ENCODE measurements at regions not wholly inside any gene's neighbourhood (a gene's known extent, or its start where the extent isn't known, plus 50 kb on each side); places are given as distances from the start of the nearest gene placed in this dataset.
"Not testable (repeated sequence)": the region's sequence is repeated elsewhere in the genome, so short reads cannot be mapped to it uniquely, and the experiment has no call there.

GRCh38 chr7:17020250-17020649, 138.5 kb upstream of the AGR3 start:
- DNase-seq = no peak

GRCh38 chr7:17021205-17021604, 139.4 kb upstream of the AGR3 start:
- no peak for DNase-seq

GRCh38 chr7:17022920-17023319, 141.1 kb upstream of the AGR3 start:
- DNase-seq = no peak

GRCh38 chr7:17026269-17026668, 144.5 kb upstream of the AGR3 start:
- DNase-seq = no peak

GRCh38 chr7:17027143-17027788, 145.5 kb upstream of the AGR3 start:
- no peak for DNase-seq

- DNase-seq = no peak
Measured at GRCh38 chr7:17027789-17028152, 146.0 kb upstream of the AGR3 start.

- DNase-seq = no peak
Measured at GRCh38 chr7:17029150-17029549, 147.4 kb upstream of the AGR3 start.

GRCh38 chr7:17030559-17030958, 148.8 kb upstream of the AGR3 start:
- DNase-seq = no peak

- no peak for DNase-seq
Measured at GRCh38 chr7:17031906-17032551, 150.2 kb upstream of the AGR3 start.

- no peak for DNase-seq
Measured at GRCh38 chr7:17033245-17033644, 151.5 kb upstream of the AGR3 start.

- no peak for DNase-seq
Measured at GRCh38 chr7:17036584-17036983, 154.8 kb upstream of the AGR3 start.

- DNase-seq = no peak
Measured at GRCh38 chr7:17037356-17037755, 155.6 kb upstream of the AGR3 start.

- DNase-seq = no peak
Measured at GRCh38 chr7:17038160-17038782, 156.5 kb upstream of the AGR3 start.

- no peak for DNase-seq
Measured at GRCh38 chr7:17038783-17039170, 157.0 kb upstream of the AGR3 start.

- no peak for DNase-seq
Measured at GRCh38 chr7:17039372-17039771, 157.6 kb upstream of the AGR3 start.

- DNase-seq = no peak
Measured at GRCh38 chr7:17040716-17041115, 158.9 kb upstream of the AGR3 start.

GRCh38 chr7:17041324-17041723, 159.5 kb upstream of the AGR3 start:
- no peak for DNase-seq

- no peak for DNase-seq
Measured at GRCh38 chr7:17042211-17042610, 160.4 kb upstream of the AGR3 start.

- DNase-seq = no peak
Measured at GRCh38 chr7:17043012-17043877, 161.5 kb upstream of the AGR3 start.

- no peak for DNase-seq
Measured at GRCh38 chr7:17044396-17044795, 162.6 kb upstream of the AGR3 start.

- no peak for DNase-seq
Measured at GRCh38 chr7:17044861-17045260, 163.1 kb upstream of the AGR3 start.

GRCh38 chr7:17046259-17046658, 164.5 kb upstream of the AGR3 start:
- DNase-seq = no peak

- DNase-seq = no peak
Measured at GRCh38 chr7:17046666-17047065, 164.9 kb upstream of the AGR3 start.

GRCh38 chr7:17053164-17053563, 171.4 kb upstream of the AGR3 start:
- DNase-seq = not testable (repeated sequence)

Measured in NCI-H2171 treated with DMSO at 0.1 percent for 48 hours (cell line).